Adipose tissue (tissue), 3 donors: ENCODE measurements at regions not wholly inside any gene's neighbourhood (a gene's known extent, or its start where the extent isn't known, plus 50 kb on each side); places are given as distances from the start of the nearest gene placed in this dataset.
"Not testable (repeated sequence)": the region's sequence is repeated elsewhere in the genome, so short reads cannot be mapped to it uniquely, and the experiment has no call there.

Experiments used
- H3K27ac ChIP-seq: one replicate; pipeline ENCODE4 v1.5.1; 2013; ENCODE audit warnings: low read depth, low read length
- WGBS, 3 donors: extraction: QIAGEN DNeasy Blood & Tissue Kit; methylation state at CpG; one replicate each; pipeline ENCODE4 v1.1.7; 2013; 5-methylcytosine and 5-hydroxymethylcytosine counted together
- donor health status: healthy with polysubstance abuse.
- donor health status: Bipolar disorder and iron deficiency.
- donor health status: healthy.

DNA sequence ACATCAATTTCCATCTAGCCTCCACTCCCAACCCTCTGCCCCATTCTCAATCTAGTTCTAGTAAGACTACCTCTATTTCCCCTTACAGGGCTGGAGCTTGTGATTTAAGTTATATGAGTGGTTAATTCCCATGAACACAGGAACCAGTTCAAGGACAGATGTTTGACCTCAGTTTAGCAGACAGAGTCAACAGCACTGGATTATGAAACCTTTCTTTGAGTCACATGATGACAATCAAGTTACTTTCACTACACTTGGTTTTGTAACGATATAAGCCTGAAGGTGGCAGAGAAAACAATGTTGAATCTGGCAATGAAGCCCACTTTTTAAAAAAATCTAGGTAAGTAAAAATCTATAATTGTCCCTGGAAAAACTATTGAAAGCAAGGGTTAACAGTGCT is 1646.2 kb upstream of the FLRT2 start:
- WGBS, 3 donors: 74 to 95% (median 88%) methylated on average over 1 of the region's 1 CpG
- H3K27ac ChIP-seq: no peak overlapping the region

- 48 to 85% (median 83%) methylated on average over 4 of the region's 4 CpGs for WGBS, 3 donors
- no peak overlapping the region for H3K27ac ChIP-seq
Observed at GRCh38 chr14:83885837-83886293, 1644.1 kb upstream of the FLRT2 start.

DNA sequence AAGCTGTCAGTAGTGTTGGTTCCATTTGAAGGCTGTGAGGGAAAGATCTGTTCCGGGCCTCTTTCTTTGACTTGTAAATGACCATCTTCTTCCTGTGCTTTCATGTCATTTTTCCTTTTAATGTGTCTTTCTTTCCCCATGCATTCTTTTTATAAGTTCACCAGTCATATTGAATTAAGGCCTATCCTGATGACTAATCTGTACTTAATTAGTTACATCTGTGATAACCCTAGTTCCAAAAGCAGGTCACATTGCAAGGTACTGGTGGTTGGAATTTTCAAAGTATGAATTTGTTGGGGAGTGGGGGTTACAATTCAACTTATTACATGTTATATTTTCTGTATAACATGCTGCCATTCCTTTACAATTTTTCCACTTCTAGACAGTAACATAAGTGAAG is 1642.1 kb upstream of the FLRT2 start:
- 80 to 92% (median 83%) methylated on average over 1 of the region's 1 CpG for WGBS, 3 donors

GRCh38 chr14:83893447-83893846 is 1636.5 kb upstream of the FLRT2 start:
- H3K27ac ChIP-seq: no peak overlapping the region

More for the DNA sequence above, 1642.1 kb upstream of the FLRT2 start:
- no peak overlapping the region for H3K27ac ChIP-seq

DNA sequence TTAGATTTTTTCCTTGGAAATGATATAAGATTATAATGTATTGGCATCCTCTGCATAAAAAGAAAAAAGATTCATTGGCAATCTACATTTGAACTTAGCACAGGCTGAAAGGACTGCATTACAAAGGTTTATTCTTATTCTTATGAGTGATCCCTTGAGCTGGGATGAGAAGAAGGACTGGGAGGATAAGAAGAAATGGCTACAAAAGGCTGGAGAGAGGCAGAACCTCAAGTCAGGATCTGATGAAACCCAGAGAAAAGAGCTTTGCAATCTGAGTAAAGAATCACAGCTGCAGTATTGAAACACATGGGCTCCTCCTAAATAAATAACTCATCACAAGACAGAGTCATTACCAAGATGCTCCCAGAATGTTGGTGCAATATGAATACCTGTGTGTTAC is 1635.4 kb upstream of the FLRT2 start:
- no peak overlapping the region for H3K27ac ChIP-seq

DNA sequence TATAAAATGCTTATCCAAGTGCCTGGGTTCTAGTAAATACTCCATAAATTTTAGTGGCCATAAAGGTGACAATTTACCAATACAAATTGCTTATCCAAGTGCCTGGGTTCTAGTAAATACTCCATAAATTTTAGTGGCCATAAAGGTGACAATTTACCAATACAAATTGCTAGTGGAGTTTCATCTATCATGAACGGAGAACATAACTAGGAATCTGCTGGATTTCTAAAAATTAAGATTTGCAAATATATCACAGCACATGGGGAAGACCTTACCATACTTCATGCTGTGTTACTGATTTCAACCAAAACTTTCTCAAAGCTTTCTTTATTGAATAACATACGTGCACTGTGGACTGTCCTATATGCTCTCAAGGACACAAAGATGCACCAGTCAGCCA is 1631.4 kb upstream of the FLRT2 start:
- H3K27ac ChIP-seq: not testable (repeated sequence)
- 68 to 91% (median 82%) methylated on average over 2 of the region's 2 CpGs for WGBS, 3 donors

DNA sequence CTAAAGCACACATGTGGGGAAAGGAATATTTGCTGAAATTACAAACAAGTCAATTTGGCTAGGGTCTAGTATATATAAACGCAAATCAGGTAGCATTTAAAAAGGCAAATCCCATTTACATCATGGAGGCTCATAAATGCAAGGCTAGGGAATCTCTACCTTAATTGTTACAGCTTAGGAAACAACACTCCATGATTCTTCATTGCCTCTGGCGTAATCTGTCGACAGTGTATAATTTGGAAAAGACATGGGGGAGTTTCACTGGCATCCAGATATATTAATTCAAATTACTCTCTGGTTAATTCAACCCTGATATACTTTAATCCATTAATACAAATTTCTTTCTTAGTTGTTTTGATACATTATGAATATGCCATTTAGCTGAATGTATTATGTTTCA is 1630.2 kb upstream of the FLRT2 start:
- 82 to 93% (median 91%) methylated on average over 3 of the region's 3 CpGs for WGBS, 3 donors

GRCh38 chr14:83905157-83905556 is 1624.8 kb upstream of the FLRT2 start:
- 78 to 95% (median 88%) methylated on average over 1 of the region's 1 CpG for WGBS, 3 donors
- no peak overlapping the region for H3K27ac ChIP-seq

More for the DNA sequence above, 1630.2 kb upstream of the FLRT2 start:
- no peak overlapping the region for H3K27ac ChIP-seq

- no peak overlapping the region for H3K27ac ChIP-seq
- 84 to 91% (median 86%) methylated on average over 3 of the region's 3 CpGs for WGBS, 3 donors
Observed at GRCh38 chr14:83908419-83908818, 1621.5 kb upstream of the FLRT2 start.

DNA sequence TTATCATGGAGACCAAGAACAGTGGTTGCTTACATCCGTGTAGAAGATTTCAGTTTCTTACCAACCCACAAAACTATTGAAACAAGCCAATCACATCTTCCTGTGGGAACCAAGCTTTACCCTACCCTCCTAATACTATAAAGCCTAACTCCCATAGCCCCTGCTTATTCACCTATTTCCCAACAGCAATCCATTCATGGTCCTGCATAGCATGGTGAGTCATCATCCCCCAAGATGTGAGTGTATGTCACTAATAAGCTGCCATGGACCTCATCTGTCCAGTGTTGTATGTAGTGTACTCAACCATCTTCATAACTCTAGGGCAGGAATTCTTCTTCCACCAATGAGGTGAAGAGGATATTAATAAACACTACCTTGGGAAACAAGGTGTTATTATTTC is 1620.4 kb upstream of the FLRT2 start:
- no peak overlapping the region for H3K27ac ChIP-seq
- 79 to 100% (median 93%) methylated on average over 1 of the region's 1 CpG for WGBS, 3 donors

- WGBS, 3 donors: 31 to 73% (median 39%) methylated on average over 1 of the region's 1 CpG
- no peak overlapping the region for H3K27ac ChIP-seq
Observed at GRCh38 chr14:83912032-83912642, 1617.8 kb upstream of the FLRT2 start.

DNA sequence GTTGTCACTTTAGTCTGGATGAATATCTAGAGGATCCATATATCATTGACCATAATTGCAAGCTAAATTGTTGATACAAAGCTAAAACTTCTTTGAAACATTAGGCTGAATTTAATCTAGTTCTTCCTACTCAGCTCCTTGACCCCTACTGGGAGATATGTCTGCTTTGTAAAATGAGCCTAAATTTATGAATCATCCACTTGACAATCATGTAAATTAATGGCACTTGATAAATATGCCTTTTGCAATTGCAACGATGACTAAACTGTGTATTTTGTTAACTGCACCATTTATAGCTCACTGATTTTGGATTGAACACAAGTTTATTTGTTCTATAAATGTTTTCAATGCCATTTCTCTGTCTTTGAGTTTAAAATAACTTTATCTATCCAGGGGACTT is 1616.5 kb upstream of the FLRT2 start:
- no peak overlapping the region for H3K27ac ChIP-seq
- WGBS, 3 donors: 21 to 61% (median 57%) methylated on average over 1 of the region's 1 CpG

GRCh38 chr14:83918546-83918945 is 1611.4 kb upstream of the FLRT2 start:
- 86 to 96% (median 91%) methylated on average over 2 of the region's 2 CpGs for WGBS, 3 donors
- H3K27ac ChIP-seq: no peak overlapping the region

DNA sequence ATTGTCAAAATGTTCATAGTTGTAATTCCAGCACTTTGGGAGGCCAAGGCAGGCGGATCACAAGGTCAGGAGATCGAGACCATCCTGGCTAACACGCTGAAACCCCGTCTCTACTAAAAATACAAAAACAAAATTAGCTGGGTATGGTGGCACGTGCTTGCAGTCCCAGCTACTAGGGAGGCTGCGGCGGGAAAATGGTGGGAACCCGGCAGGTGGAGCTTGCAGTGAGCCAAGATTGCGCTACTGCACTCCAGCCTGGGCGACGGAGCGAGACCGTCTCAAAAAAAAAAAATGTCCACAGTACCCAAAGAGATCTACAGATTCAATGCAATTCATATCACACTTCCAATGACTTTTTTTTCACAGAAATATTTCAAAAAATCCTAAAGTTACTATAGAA is 1610.3 kb upstream of the FLRT2 start:
- WGBS, 3 donors: 93 to 98% (median 95%) methylated on average over 13 of the region's 13 CpGs
- not testable (repeated sequence) for H3K27ac ChIP-seq

DNA sequence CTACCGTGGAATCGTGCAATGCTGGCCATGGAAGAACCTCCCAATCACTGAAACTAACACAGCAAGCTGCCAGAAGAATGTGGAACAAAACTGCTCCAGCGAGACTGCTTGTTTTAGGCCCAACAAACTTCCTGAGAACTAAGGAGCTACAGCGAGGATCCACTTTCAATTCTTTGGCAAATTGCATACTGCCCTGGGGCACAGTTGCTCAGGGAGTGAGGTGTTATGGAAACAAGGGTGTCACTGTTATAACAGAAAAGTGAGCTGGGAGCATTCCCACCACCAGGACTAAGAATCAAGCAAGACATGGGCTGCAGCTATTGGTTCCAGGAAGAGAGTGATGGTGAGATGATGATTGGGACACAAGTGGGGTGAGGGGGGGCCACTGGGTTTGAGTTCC is 1606.1 kb upstream of the FLRT2 start:
- H3K27ac ChIP-seq: no peak overlapping the region
- 86 to 90% (median 89%) methylated on average over 4 of the region's 4 CpGs for WGBS, 3 donors

DNA sequence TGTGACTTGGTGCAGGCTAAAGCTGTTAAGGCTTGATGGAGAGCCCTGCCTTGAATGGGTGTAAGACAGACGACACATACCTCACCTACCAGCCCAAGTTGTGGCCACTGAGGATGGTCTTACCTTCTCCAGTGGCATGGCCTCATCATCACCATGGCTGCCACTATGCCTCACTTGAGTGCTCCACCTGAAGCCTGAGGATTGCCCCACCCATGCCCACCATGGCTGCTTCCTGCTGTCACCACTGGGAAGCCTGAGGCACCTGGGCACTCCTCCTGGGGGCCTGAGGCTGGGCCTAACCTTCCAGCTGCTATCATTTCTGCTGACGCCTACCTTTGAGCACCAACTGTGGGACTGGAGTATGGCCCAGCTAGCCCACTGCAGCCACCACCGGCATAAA is 1605.7 kb upstream of the FLRT2 start:
- 82 to 95% (median 92%) methylated on average over 3 of the region's 3 CpGs for WGBS, 3 donors

DNA sequence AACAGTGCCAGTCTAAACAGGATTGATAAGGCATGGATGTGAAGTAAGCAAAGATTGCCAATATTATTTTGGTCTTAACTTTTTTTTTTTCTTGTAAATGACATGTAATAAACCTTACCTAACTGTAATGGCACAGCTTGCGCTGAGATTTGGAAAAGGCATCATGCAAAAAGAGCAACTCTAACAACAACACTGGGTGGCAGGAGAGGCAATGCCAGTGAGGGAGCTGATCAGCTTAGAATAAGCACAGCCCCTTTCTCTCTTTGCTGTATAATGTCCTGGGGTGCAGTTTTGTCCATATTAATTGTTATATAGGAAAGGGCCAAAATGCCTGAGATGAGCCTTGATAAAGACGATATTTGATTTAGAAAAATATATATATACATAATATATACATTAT is 1589.7 kb upstream of the FLRT2 start:
- no peak overlapping the region for H3K27ac ChIP-seq
- WGBS, 3 donors: 88 to 94% (median 89%) methylated on average over 2 of the region's 2 CpGs

More for the DNA sequence above, 1605.7 kb upstream of the FLRT2 start:
- H3K27ac ChIP-seq: no peak overlapping the region

DNA sequence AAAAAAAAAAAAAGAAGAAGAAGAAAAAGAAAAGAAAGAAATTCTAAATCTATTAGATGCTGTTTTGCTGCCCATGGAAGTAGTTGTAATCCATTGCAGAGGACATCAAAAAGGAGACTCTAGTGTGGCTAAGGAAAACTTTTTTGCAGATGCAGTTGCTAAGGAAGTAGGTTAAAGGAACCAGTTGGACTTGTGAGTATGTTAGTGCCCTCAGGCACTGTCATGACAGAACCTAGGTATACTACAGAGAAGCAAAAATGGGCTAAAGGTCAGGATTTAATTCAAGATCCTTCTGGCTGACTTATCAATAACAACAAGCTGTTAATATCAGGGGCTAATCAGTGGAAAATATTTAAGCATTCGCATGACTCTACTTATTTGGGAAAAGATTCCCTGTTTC is 1571.6 kb upstream of the FLRT2 start:
- WGBS, 3 donors: 89 to 98% (median 91%) methylated on average over 1 of the region's 1 CpG

GRCh38 chr14:83960832-83961512 is 1569.0 kb upstream of the FLRT2 start:
- 58 to 82% (median 72%) methylated on average over 2 of the region's 2 CpGs for WGBS, 3 donors
- H3K27ac ChIP-seq: no peak overlapping the region

More for the DNA sequence above, 1571.6 kb upstream of the FLRT2 start:
- no peak overlapping the region for H3K27ac ChIP-seq

DNA sequence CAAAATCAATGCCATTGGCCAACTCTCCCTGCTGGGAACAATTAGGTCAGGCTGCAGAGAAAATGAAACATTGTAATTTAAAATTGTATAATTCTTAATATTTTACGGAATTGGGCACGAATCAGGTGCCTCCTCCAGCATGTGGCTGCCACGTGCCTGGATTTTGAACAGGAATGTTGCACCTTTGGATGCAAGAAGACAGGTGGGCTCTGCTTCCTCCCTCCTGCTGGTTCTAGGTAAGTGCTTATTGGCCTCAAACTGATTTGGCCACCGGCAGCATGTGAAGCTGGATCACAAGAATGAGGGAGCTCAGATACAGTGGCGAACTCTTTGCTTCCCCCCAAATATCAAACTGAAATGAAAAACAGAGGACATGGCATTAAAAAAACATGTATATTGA is 1559.9 kb upstream of the FLRT2 start:
- no peak overlapping the region for H3K27ac ChIP-seq
- 81 to 88% (median 81%) methylated on average over 5 of the region's 5 CpGs for WGBS, 3 donors
